DOHH2 (cell line): ENCODE measurements at regions not wholly inside any gene's neighbourhood (a gene's known extent, or its start where the extent isn't known, plus 50 kb on each side); places are given as distances from the start of the nearest gene placed in this dataset.

Experiments used
- EZH2phosphoT487 ChIP-seq: fragments of 200-600 bp; sonication (generic); IDR thresholded peaks from 2 replicates; pipeline ENCODE4 v1.6.1; 2017; ENCODE audit warnings: borderline replicate concordance, mild to moderate bottlenecking, antibody characterized with exemption, low read length, moderate library complexity, mixed read lengths
- TF ChIP-seq, protein P1 (sequence below): fragments of 200-600 bp; sonication (generic); IDR thresholded peaks from one replicate; pipeline ENCODE4 v1.5.1; 2014; ENCODE audit warnings: antibody characterized with exemption, mild to moderate bottlenecking, low read depth, low read length; ENCODE audit not compliant: poor library complexity, severe bottlenecking

DNA sequence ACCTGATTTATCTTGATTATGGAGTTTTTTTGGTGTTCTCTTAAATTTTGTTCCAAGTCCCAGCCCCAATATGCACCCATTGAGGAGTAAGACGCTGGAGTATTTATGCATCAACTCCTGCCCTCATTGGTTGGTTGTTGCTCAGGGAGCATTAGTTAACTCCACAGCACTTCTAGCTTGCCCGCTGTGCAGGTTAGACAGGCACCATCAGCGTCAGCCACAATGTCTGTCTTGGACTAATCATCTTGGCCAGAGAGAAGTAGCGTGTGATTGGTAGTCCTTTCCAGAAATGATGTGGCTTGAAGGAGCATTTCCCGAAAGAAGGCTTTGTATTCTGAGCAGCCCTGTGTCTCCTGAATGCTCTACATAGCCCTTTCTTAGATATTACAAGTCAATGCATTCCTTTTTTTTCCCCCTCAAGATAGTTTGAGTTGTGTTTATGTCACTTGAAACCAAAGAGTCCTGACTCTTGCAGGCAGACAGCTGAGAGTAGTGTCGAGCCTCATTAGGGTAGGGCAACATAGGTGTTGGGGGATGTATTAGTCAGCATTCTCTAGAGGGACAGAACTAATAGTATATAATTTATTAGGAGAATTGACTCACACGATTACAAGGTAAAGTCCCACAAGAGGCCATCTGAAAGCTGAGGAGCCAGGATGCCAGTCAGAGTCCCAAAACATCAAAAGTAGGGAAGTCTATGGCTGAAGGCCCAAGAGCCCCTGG, 94.6 kb upstream of the RCN1 start:
- TF ChIP-seq, protein P1, sequence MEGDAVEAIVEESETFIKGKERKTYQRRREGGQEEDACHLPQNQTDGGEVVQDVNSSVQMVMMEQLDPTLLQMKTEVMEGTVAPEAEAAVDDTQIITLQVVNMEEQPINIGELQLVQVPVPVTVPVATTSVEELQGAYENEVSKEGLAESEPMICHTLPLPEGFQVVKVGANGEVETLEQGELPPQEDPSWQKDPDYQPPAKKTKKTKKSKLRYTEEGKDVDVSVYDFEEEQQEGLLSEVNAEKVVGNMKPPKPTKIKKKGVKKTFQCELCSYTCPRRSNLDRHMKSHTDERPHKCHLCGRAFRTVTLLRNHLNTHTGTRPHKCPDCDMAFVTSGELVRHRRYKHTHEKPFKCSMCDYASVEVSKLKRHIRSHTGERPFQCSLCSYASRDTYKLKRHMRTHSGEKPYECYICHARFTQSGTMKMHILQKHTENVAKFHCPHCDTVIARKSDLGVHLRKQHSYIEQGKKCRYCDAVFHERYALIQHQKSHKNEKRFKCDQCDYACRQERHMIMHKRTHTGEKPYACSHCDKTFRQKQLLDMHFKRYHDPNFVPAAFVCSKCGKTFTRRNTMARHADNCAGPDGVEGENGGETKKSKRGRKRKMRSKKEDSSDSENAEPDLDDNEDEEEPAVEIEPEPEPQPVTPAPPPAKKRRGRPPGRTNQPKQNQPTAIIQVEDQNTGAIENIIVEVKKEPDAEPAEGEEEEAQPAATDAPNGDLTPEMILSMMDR, result no peak
- TF ChIP-seq EZH2phosphoT487, result no peak
